ENCODE measurements at regions not wholly inside any gene's neighbourhood (a gene's known extent, or its start where the extent isn't known, plus 50 kb on each side); places are given as distances from the start of the nearest gene placed in this dataset.

DNA sequence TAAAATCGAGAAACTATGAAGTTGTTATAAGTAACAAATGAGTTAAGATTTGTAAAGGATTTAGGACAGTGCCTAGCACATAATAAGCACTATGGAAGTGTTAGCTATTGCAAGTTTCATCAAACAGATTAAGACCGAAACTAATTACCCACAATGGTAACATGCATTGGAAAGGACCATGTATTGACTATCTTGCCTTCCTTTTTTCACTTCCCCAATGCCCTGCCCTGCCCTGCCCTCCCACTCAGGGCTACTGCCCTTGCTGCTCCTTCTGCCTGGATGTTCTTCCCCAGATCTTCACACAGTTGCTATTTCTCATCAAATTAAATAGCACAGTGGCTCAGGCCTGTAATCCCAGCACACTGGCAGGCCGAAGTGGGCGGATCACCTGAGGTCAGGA, 202.1 kb upstream of the PSMD7 start (continued):
- peak in 1 of 2 experiments; percentile 62; a peak in 3 of 4 replicates for TF ChIP-seq IKZF2 (IDR thresholded peaks at IDR 0.05)
- TF ChIP-seq, protein P1, sequence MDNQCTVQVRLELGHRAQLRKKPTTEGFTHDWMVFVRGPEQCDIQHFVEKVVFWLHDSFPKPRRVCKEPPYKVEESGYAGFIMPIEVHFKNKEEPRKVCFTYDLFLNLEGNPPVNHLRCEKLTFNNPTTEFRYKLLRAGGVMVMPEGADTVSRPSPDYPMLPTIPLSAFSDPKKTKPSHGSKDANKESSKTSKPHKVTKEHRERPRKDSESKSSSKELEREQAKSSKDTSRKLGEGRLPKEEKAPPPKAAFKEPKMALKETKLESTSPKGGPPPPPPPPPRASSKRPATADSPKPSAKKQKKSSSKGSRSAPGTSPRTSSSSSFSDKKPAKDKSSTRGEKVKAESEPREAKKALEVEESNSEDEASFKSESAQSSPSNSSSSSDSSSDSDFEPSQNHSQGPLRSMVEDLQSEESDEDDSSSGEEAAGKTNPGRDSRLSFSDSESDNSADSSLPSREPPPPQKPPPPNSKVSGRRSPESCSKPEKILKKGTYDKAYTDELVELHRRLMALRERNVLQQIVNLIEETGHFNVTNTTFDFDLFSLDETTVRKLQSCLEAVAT (IDR thresholded peaks at IDR 0.05), result no peak
- peak; percentile 86 for TF ChIP-seq IKZF1 (conservative IDR thresholded peaks at IDR 0.05)
- peak; percentile 42; the same call in 1 of the 2 replicates for TF ChIP-seq ZNF24 (IDR thresholded peaks at IDR 0.05)
- no peak for TF ChIP-seq NFIC (IDR thresholded peaks at IDR 0.05; ENCODE audit: low read depth, low read length)
- TF ChIP-seq HDAC6 (IDR thresholded peaks at IDR 0.05; ENCODE audit: unreplicated experiment), result no peak
- TF ChIP-seq ZBED1 (IDR thresholded peaks at IDR 0.05; ENCODE audit: borderline replicate concordance), result no peak
- TF ChIP-seq SMARCA5 (IDR thresholded peaks at IDR 0.05), result 0 out of 2 replicates have a peak, but pooled peaks have one; percentile 31
- TF ChIP-seq MYB (IDR thresholded peaks at IDR 0.05; ENCODE audit: borderline replicate concordance, low read depth, low read length), result no peak
- TF ChIP-seq ZBTB11 (CRISPR knock-in tag; IDR thresholded peaks at IDR 0.05), result no peak
- TF ChIP-seq CEBPZ (IDR thresholded peaks at IDR 0.05; ENCODE audit: low read depth, low read length), result no peak
